ENCODE measurements at regions not wholly inside any gene's neighbourhood (a gene's known extent, or its start where the extent isn't known, plus 50 kb on each side); places are given as distances from the start of the nearest gene placed in this dataset.
A peak's percentile ranks its signal among the peaks of the same experiment; 100 is the strongest.

GRCh38 chr16:50469744-50470321 lies 78.4 kb upstream of the NKD1 start:
- no peak overlapping the region for H2AFZ ChIP-seq (ENCODE audit: low read length, unreplicated experiment)
- no peaks in the 10 kb centered on the region for H3K36me3 ChIP-seq (ENCODE audit: insufficient read depth, low read length)
- H3K27me3 ChIP-seq (ENCODE audit: insufficient read depth, low read length): peaks cover 75% of the 10 kb centered on the region
- no peaks in the 10 kb centered on the region for H3K79me2 ChIP-seq (ENCODE audit: control insufficient read depth, insufficient read depth, low read length, unreplicated experiment)
- no peaks in the 10 kb centered on the region for H3K4me1 ChIP-seq (ENCODE audit: control insufficient read depth, insufficient read depth, low read length, unreplicated experiment)
- no peak overlapping the region for H3K27ac ChIP-seq (ENCODE audit: low read depth, low read length)
- H3K4me3 ChIP-seq (ENCODE audit: low read depth, low read length): no peak overlapping the region

- Histone ChIP-seq H3K36me3 (ENCODE audit: insufficient read depth, low read length) (no peaks in the 10 kb centered on the region), H2AFZ (ENCODE audit: low read length, unreplicated experiment) (no peak overlapping the region), H3K4me1 (ENCODE audit: control insufficient read depth, insufficient read depth, low read length, unreplicated experiment) (no peaks in the 10 kb centered on the region), H3K4me3 (ENCODE audit: low read depth, low read length) (no peak overlapping the region), H3K27ac (ENCODE audit: low read depth, low read length) (no peak overlapping the region), H3K79me2 (ENCODE audit: control insufficient read depth, insufficient read depth, low read length, unreplicated experiment) (no peaks in the 10 kb centered on the region), H3K27me3 (ENCODE audit: insufficient read depth, low read length) (peaks cover 81% of the 10 kb centered on the region)
These were observed 79.0 kb upstream of the NKD1 start for GRCh38 chr16:50469121-50469743.

DNA sequence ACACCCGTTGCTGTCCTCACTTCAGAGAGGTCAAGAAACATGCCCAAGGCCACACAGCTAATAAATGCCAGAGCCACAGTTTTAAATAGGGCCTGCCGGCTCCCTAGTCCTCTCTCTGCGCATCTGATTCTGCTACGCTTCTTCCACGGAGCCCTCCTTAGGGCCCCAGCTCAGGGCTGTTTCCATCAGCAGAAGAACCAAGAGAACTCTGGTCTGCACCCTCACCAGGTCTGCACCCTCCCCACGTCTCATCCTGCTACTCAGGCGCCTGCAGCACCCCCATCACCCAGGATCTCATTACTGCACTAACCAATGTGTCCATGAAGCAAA lies 79.5 kb upstream of the NKD1 start:
- H3K4me3 ChIP-seq (ENCODE audit: low read depth, low read length): no peak overlapping the region
- no peaks in the 10 kb centered on the region for H3K4me1 ChIP-seq (ENCODE audit: control insufficient read depth, insufficient read depth, low read length, unreplicated experiment)
- H3K79me2 ChIP-seq (ENCODE audit: control insufficient read depth, insufficient read depth, low read length, unreplicated experiment): no peaks in the 10 kb centered on the region
- H3K27ac ChIP-seq (ENCODE audit: low read depth, low read length): no peak overlapping the region
- H3K27me3 ChIP-seq (ENCODE audit: insufficient read depth, low read length): peaks cover 86% of the 10 kb centered on the region
- H3K36me3 ChIP-seq (ENCODE audit: insufficient read depth, low read length): no peaks in the 10 kb centered on the region
- H2AFZ ChIP-seq (ENCODE audit: low read length, unreplicated experiment): no peak overlapping the region

GRCh38 chr16:50467943-50468748 lies 80.0 kb upstream of the NKD1 start:
- Histone ChIP-seq H3K27ac (ENCODE audit: low read depth, low read length) (no peak overlapping the region), H2AFZ (ENCODE audit: low read length, unreplicated experiment) (no peak overlapping the region), H3K4me1 (ENCODE audit: control insufficient read depth, insufficient read depth, low read length, unreplicated experiment) (no peaks in the 10 kb centered on the region), H3K4me3 (ENCODE audit: low read depth, low read length) (peak overlapping the region; percentile 49; the same call in 1 of the 2 replicates), H3K27me3 (ENCODE audit: insufficient read depth, low read length) (peaks cover 92% of the 10 kb centered on the region), H3K79me2 (ENCODE audit: control insufficient read depth, insufficient read depth, low read length, unreplicated experiment) (no peaks in the 10 kb centered on the region), H3K36me3 (ENCODE audit: insufficient read depth, low read length) (no peaks in the 10 kb centered on the region)

DNA sequence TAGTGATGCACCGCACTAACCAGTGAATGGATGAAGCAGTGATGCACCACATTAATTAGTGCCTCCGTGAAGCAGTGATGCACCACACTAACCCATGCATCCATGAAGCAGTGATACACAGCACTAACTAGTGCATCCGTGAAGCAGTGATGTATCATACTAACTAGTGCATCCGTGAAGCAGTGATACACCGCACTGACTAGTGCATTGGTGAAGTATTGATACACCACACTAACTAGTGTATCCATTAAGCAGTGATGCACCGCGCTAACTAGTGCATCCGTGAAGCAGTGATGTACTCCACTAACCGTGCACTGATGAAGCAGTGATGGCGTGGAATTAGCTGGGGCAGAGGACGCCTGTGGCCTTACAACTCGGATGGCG lies 80.6 kb upstream of the NKD1 start:
- peaks cover 98% of the 10 kb centered on the region for H3K27me3 ChIP-seq (ENCODE audit: insufficient read depth, low read length)
- no peak overlapping the region for H2AFZ ChIP-seq (ENCODE audit: low read length, unreplicated experiment)
- peak overlapping the region; percentile 49; the same call in 1 of the 2 replicates for H3K4me3 ChIP-seq (ENCODE audit: low read depth, low read length)
- no peaks in the 10 kb centered on the region for H3K4me1 ChIP-seq (ENCODE audit: control insufficient read depth, insufficient read depth, low read length, unreplicated experiment)
- H3K36me3 ChIP-seq (ENCODE audit: insufficient read depth, low read length): no peaks in the 10 kb centered on the region
- H3K79me2 ChIP-seq (ENCODE audit: control insufficient read depth, insufficient read depth, low read length, unreplicated experiment): no peaks in the 10 kb centered on the region
- no peak overlapping the region for H3K27ac ChIP-seq (ENCODE audit: low read depth, low read length)

GRCh38 chr16:50466170-50466569 lies 82.0 kb upstream of the NKD1 start:
- Histone ChIP-seq H3K36me3 (ENCODE audit: insufficient read depth, low read length) (no peaks in the 10 kb centered on the region), H3K4me1 (ENCODE audit: control insufficient read depth, insufficient read depth, low read length, unreplicated experiment) (no peaks in the 10 kb centered on the region), H3K27ac (ENCODE audit: low read depth, low read length) (no peak overlapping the region), H3K4me3 (ENCODE audit: low read depth, low read length) (no peak overlapping the region), H3K79me2 (ENCODE audit: control insufficient read depth, insufficient read depth, low read length, unreplicated experiment) (no peaks in the 10 kb centered on the region), H2AFZ (ENCODE audit: low read length, unreplicated experiment) (no peak overlapping the region), H3K27me3 (ENCODE audit: insufficient read depth, low read length) (peaks cover 98% of the 10 kb centered on the region)

GRCh38 chr16:50464325-50465290 lies 83.6 kb upstream of the NKD1 start:
- no peak overlapping the region for H2AFZ ChIP-seq (ENCODE audit: low read length, unreplicated experiment)
- H3K36me3 ChIP-seq (ENCODE audit: insufficient read depth, low read length): no peaks in the 10 kb centered on the region
- no peak overlapping the region for H3K4me3 ChIP-seq (ENCODE audit: low read depth, low read length)
- H3K27ac ChIP-seq (ENCODE audit: low read depth, low read length): no peak overlapping the region
- H3K4me1 ChIP-seq (ENCODE audit: control insufficient read depth, insufficient read depth, low read length, unreplicated experiment): no peaks in the 10 kb centered on the region
- H3K27me3 ChIP-seq (ENCODE audit: insufficient read depth, low read length): peaks cover 98% of the 10 kb centered on the region
- no peaks in the 10 kb centered on the region for H3K79me2 ChIP-seq (ENCODE audit: control insufficient read depth, insufficient read depth, low read length, unreplicated experiment)

DNA sequence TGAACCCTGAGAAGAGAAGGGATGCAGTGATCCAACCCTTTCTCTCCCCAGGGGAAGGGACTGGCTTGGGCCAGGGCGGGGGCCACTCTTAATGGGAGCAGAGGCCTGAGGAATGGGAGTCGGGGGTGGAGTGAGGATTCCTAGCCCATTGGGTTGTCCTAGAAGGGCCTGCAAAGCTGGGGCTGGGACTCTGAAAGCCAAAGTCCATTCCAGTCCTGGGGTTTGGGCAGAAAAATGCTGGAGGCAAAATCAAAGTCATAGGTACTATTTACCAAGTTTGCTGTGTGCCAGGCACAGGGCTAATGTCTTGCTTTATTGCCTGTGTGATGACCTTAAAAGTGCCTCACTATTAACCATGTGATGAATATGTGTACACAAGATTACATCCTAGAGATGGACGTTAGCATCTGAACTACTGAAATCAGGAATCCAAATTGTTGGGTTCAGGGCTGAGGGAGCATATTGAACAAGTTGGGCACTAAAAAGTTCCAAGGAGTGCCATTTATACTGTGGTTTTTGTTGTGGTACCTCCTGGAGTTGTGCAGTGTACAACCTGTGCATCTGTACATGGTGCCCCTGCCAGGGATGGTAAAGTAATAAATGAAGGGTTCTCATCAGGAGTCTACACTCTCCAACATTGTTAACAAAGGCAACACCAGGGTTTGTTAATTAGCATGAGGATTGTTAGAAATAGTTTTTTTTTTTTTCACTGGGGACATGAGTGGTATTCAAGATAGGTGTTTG lies 84.4 kb upstream of the NKD1 start:
- no peaks in the 10 kb centered on the region for H3K36me3 ChIP-seq (ENCODE audit: insufficient read depth, low read length)
- H3K27me3 ChIP-seq (ENCODE audit: insufficient read depth, low read length): peaks cover 98% of the 10 kb centered on the region
- H2AFZ ChIP-seq (ENCODE audit: low read length, unreplicated experiment): no peak overlapping the region
- no peaks in the 10 kb centered on the region for H3K4me1 ChIP-seq (ENCODE audit: control insufficient read depth, insufficient read depth, low read length, unreplicated experiment)
- no peak overlapping the region for H3K4me3 ChIP-seq (ENCODE audit: low read depth, low read length)
- H3K79me2 ChIP-seq (ENCODE audit: control insufficient read depth, insufficient read depth, low read length, unreplicated experiment): no peaks in the 10 kb centered on the region
- no peak overlapping the region for H3K27ac ChIP-seq (ENCODE audit: low read depth, low read length)

GRCh38 chr16:50462793-50463507 lies 85.2 kb upstream of the NKD1 start:
- Histone ChIP-seq H3K27ac (ENCODE audit: low read depth, low read length) (no peak overlapping the region), H3K27me3 (ENCODE audit: insufficient read depth, low read length) (peaks cover 99% of the 10 kb centered on the region), H3K36me3 (ENCODE audit: insufficient read depth, low read length) (no peaks in the 10 kb centered on the region), H3K79me2 (ENCODE audit: control insufficient read depth, insufficient read depth, low read length, unreplicated experiment) (no peaks in the 10 kb centered on the region), H3K4me3 (ENCODE audit: low read depth, low read length) (no peak overlapping the region), H3K4me1 (ENCODE audit: control insufficient read depth, insufficient read depth, low read length, unreplicated experiment) (no peaks in the 10 kb centered on the region), H2AFZ (ENCODE audit: low read length, unreplicated experiment) (no peak overlapping the region)

Measured in ACC112 (cell line).